ENCODE measurements at regions not wholly inside any gene's neighbourhood (a gene's known extent, or its start where the extent isn't known, plus 50 kb on each side); places are given as distances from the start of the nearest gene placed in this dataset.

DNA sequence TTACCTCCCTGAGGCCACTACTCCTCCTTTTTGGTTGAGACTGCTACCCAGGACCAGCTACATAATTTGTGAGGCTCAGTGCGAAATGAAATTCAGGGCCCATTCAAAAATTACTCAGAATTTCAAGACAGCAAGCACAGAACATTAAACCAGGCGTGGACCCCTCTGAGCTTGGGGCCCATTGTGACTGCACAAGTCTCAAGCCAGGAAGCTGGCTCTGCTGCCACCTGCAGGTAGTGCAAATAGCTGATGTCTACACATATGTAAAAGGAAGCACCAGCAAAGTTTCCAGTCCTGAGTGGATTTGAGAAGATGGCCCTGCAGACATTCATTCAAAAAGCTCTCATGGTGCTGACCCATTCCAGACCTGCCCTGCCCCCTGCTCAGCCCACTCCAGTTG, 213.4 kb upstream of the LNX1 start:
- no peak overlapping the region for H3K27ac ChIP-seq (ENCODE audit: extremely low read length, insufficient read depth, low read length)
- ChIA-PET POLR2A (no interaction called here), CTCF (ENCODE audit: low intra/inter-chr PET ratio, low total read pairs) (no interaction called here)
- H3K27me3 ChIP-seq (ENCODE audit: control insufficient read depth in 1 of 2, insufficient read depth in 2 of 2, low read length in 2 of 2) = no peaks in the 10 kb centered on the region
- peak; percentile 27 for DNase-seq (ENCODE audit: low spot score)
- no peaks in the 10 kb centered on the region for H3K4me1 ChIP-seq (ENCODE audit: insufficient read depth, low read length)
- H3K36me3 ChIP-seq (replicated peaks in 1 of 2; ENCODE audit: control insufficient read depth in 1 of 2, insufficient read depth in 2 of 2, low read length in 2 of 2) = no peaks in the 10 kb centered on the region
- intact Hi-C loops (cut with micrococcal nuclease; ENCODE audit: unreplicated experiment) (loop anchor here (10.0 kb wide), 1 partner anchor 610 kb away; no protein-coding TSS in a partner anchor), in situ Hi-C loops (cut with HindIII; ENCODE audit: extremely low pct_ligation_motif_present, low pct_unique_long_range_greater_than_20kb) (loop anchor here (25.0 kb wide), 1 partner anchor 792 kb away; no protein-coding TSS in a partner anchor)
- H3K4me2 ChIP-seq (ENCODE audit: low read depth, low read length) = no peak overlapping the region
- FAIRE-seq = no peak
- peak; percentile 71; the same call in 2 of the 3 replicates for ATAC-seq
- no peaks in the 10 kb centered on the region for H3K79me2 ChIP-seq (ENCODE audit: insufficient read depth, low read length)
- H3K9ac ChIP-seq (ENCODE audit: insufficient read depth, low read depth, low read length) = no peak overlapping the region
- no TSS peak for BruUV-seq (replicated peaks)
- no peaks in the 10 kb centered on the region for H4K20me1 ChIP-seq (ENCODE audit: insufficient read depth, low read length)
- peak; percentile 65 for TF ChIP-seq STAG1 (CRISPR knock-in tag; IDR thresholded peaks at IDR 0.05)
- peak; percentile 34; the same call in 1 of the 2 replicates for TF ChIP-seq SMC3 (IDR thresholded peaks at IDR 0.05; ENCODE audit: low read length)
- TF ChIP-seq ZNF33A (CRISPR knock-in tag; IDR thresholded peaks at IDR 0.05; ENCODE audit: borderline replicate concordance) = no peak
- no peak for TF ChIP-seq CBX1 (IDR thresholded peaks at IDR 0.05; ENCODE audit: low read depth)
- TF ChIP-seq ZSCAN20 (CRISPR knock-in tag; IDR thresholded peaks at IDR 0.05; ENCODE audit: borderline replicate concordance) = no peak
- TF ChIP-seq, protein P1, sequence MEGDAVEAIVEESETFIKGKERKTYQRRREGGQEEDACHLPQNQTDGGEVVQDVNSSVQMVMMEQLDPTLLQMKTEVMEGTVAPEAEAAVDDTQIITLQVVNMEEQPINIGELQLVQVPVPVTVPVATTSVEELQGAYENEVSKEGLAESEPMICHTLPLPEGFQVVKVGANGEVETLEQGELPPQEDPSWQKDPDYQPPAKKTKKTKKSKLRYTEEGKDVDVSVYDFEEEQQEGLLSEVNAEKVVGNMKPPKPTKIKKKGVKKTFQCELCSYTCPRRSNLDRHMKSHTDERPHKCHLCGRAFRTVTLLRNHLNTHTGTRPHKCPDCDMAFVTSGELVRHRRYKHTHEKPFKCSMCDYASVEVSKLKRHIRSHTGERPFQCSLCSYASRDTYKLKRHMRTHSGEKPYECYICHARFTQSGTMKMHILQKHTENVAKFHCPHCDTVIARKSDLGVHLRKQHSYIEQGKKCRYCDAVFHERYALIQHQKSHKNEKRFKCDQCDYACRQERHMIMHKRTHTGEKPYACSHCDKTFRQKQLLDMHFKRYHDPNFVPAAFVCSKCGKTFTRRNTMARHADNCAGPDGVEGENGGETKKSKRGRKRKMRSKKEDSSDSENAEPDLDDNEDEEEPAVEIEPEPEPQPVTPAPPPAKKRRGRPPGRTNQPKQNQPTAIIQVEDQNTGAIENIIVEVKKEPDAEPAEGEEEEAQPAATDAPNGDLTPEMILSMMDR (CRISPR knock-in tag; IDR thresholded peaks at IDR 0.05) = peak; percentile 62
- no peak overlapping the region for H2AFZ ChIP-seq (ENCODE audit: low read length)
- no peak overlapping the region for H3K4me3 ChIP-seq (replicated peaks in 1 of 3; ENCODE audit: insufficient read depth in 1 of 3, low read depth in 2 of 3, low read length in 3 of 3)
- WGBS (ENCODE audit: low lambda C conversion rate) = 5% methylated on average over 2 of the region's 2 CpGs
- no peaks in the 10 kb centered on the region for H3K9me3 ChIP-seq (ENCODE audit: low read length)

DNA sequence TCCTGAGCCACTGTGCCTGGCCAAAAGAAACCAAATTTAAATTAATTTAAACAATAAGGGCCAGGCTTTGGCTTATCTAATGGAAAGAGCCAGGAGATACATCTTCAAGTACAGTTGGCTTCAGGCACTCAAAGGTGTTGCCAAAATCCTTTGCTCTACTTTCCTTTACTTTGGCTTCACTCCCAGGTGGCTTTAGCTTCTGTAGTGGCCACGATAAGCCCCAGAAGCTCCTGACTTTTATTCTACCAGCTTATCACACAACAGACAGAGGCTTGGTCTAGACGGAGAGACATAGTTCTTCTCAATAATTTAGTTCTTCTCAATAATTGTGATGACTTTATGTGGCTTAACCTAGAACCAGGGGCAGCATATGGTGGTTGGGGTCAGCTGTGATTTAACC, 211.2 kb upstream of the LNX1 start:
- ChIA-PET CTCF (ENCODE audit: low intra/inter-chr PET ratio, low total read pairs) (no interaction called here), POLR2A (no interaction called here)
- BruUV-seq (replicated peaks) = no TSS peak
- Histone ChIP-seq H3K27me3 (ENCODE audit: control insufficient read depth in 1 of 2, insufficient read depth in 2 of 2, low read length in 2 of 2) (no peaks in the 10 kb centered on the region), H3K79me2 (ENCODE audit: insufficient read depth, low read length) (no peaks in the 10 kb centered on the region), H3K4me1 (ENCODE audit: insufficient read depth, low read length) (no peaks in the 10 kb centered on the region), H3K4me2 (ENCODE audit: low read depth, low read length) (no peak overlapping the region), H2AFZ (ENCODE audit: low read length) (no peak overlapping the region), H3K9ac (ENCODE audit: insufficient read depth, low read depth, low read length) (no peak overlapping the region), H3K4me3 (replicated peaks in 1 of 3; ENCODE audit: insufficient read depth in 1 of 3, low read depth in 2 of 3, low read length in 3 of 3) (no peak overlapping the region), H4K20me1 (ENCODE audit: insufficient read depth, low read length) (no peaks in the 10 kb centered on the region), H3K9me3 (ENCODE audit: low read length) (no peaks in the 10 kb centered on the region), H3K36me3 (replicated peaks in 1 of 2; ENCODE audit: control insufficient read depth in 1 of 2, insufficient read depth in 2 of 2, low read length in 2 of 2) (no peaks in the 10 kb centered on the region), H3K27ac (ENCODE audit: extremely low read length, insufficient read depth, low read length) (no peak overlapping the region)
- intact Hi-C loops (cut with micrococcal nuclease; ENCODE audit: unreplicated experiment) (loop anchor here (10.0 kb wide), 1 partner anchor 608 kb away; no protein-coding TSS in a partner anchor), in situ Hi-C loops (cut with HindIII; ENCODE audit: extremely low pct_ligation_motif_present, low pct_unique_long_range_greater_than_20kb) (loop anchor here (25.0 kb wide), 1 partner anchor 790 kb away; no protein-coding TSS in a partner anchor)
- 3% methylated on average over 2 of the region's 2 CpGs for WGBS (ENCODE audit: low lambda C conversion rate)
- ATAC-seq = no peak
- no peak for FAIRE-seq
- DNase-seq (ENCODE audit: low spot score) = no peak
- TF ChIP-seq RAD21 (CRISPR knock-in tag; IDR thresholded peaks at IDR 0.05) (no peak), DPF2 (CRISPR knock-in tag; IDR thresholded peaks at IDR 0.05; ENCODE audit: borderline replicate concordance, low read depth) (no peak), ZNF598 (CRISPR knock-in tag; IDR thresholded peaks at IDR 0.05; ENCODE audit: borderline replicate concordance) (no peak), KLF6 (CRISPR knock-in tag; IDR thresholded peaks at IDR 0.05) (no peak), MTA3 (CRISPR knock-in tag; IDR thresholded peaks at IDR 0.05) (no peak), ZNF775 (CRISPR knock-in tag; IDR thresholded peaks at IDR 0.05; ENCODE audit: borderline replicate concordance) (no peak), ZNF660 (CRISPR knock-in tag; IDR thresholded peaks at IDR 0.05; ENCODE audit: borderline replicate concordance, low read depth) (no peak)
- TF ChIP-seq, protein P2, sequence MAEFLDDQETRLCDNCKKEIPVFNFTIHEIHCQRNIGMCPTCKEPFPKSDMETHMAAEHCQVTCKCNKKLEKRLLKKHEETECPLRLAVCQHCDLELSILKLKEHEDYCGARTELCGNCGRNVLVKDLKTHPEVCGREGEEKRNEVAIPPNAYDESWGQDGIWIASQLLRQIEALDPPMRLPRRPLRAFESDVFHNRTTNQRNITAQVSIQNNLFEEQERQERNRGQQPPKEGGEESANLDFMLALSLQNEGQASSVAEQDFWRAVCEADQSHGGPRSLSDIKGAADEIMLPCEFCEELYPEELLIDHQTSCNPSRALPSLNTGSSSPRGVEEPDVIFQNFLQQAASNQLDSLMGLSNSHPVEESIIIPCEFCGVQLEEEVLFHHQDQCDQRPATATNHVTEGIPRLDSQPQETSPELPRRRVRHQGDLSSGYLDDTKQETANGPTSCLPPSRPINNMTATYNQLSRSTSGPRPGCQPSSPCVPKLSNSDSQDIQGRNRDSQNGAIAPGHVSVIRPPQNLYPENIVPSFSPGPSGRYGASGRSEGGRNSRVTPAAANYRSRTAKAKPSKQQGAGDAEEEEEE (CRISPR knock-in tag; IDR thresholded peaks at IDR 0.05; ENCODE audit: borderline replicate concordance) = no peak
- TF ChIP-seq, protein P3, sequence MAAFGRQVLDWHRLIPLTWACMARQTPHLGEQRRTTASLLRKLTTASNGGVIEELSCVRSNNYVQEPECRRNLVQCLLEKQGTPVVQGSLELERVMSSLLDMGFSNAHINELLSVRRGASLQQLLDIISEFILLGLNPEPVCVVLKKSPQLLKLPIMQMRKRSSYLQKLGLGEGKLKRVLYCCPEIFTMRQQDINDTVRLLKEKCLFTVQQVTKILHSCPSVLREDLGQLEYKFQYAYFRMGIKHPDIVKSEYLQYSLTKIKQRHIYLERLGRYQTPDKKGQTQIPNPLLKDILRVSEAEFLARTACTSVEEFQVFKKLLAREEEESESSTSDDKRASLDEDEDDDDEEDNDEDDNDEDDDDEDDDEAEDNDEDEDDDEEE (CRISPR knock-in tag; IDR thresholded peaks at IDR 0.05) = no peak
